A172 (cell line): ENCODE measurements at regions not wholly inside any gene's neighbourhood (a gene's known extent, or its start where the extent isn't known, plus 50 kb on each side); places are given as distances from the start of the nearest gene placed in this dataset.
"Not testable (repeated sequence)": the region's sequence is repeated elsewhere in the genome, so short reads cannot be mapped to it uniquely, and the experiment has no call there.

Source experiments
- DNase-seq: peaks from one replicate; pipeline ENCODE4 v3.0.0-alpha.2; 2015; ENCODE audit warnings: low spot score

GRCh38 chr18:62442391-62442790 lies 80.4 kb upstream of the ZCCHC2 start:
- DNase-seq: no peak

GRCh38 chr18:62445386-62445917 lies 77.4 kb upstream of the ZCCHC2 start:
- no peak for DNase-seq

- no peak for DNase-seq
Measured at GRCh38 chr18:62446511-62446910, 76.3 kb upstream of the ZCCHC2 start.

GRCh38 chr18:62447652-62448051 lies 75.2 kb upstream of the ZCCHC2 start:
- DNase-seq: no peak

GRCh38 chr18:62448426-62448825 lies 74.4 kb upstream of the ZCCHC2 start:
- DNase-seq: no peak

GRCh38 chr18:62449490-62450104 lies 73.2 kb upstream of the ZCCHC2 start:
- DNase-seq: no peak

- DNase-seq: no peak
Measured at GRCh38 chr18:62450175-62450545, 72.7 kb upstream of the ZCCHC2 start.

- DNase-seq: peak; percentile 90
Measured at GRCh38 chr18:62450546-62451410, 72.0 kb upstream of the ZCCHC2 start.

GRCh38 chr18:62452280-62452831 lies 70.5 kb upstream of the ZCCHC2 start:
- DNase-seq: no peak

GRCh38 chr18:62453864-62454263 lies 69.0 kb upstream of the ZCCHC2 start:
- DNase-seq: no peak

- DNase-seq: no peak
Measured at GRCh38 chr18:62454527-62454926, 68.3 kb upstream of the ZCCHC2 start.

- DNase-seq: no peak
Measured at GRCh38 chr18:62455222-62455621, 67.6 kb upstream of the ZCCHC2 start.

- no peak for DNase-seq
Measured at GRCh38 chr18:62457877-62458276, 64.9 kb upstream of the ZCCHC2 start.

- DNase-seq: no peak
Measured at GRCh38 chr18:62458346-62458745, 64.5 kb upstream of the ZCCHC2 start.

GRCh38 chr18:62458868-62459716 lies 63.7 kb upstream of the ZCCHC2 start:
- no peak for DNase-seq

GRCh38 chr18:62460851-62461300 lies 61.9 kb upstream of the ZCCHC2 start:
- DNase-seq: no peak

- no peak for DNase-seq
Measured at GRCh38 chr18:62461591-62461990, 61.2 kb upstream of the ZCCHC2 start.

GRCh38 chr18:62464266-62464665 lies 58.6 kb upstream of the ZCCHC2 start:
- no peak for DNase-seq

GRCh38 chr18:62469131-62469530 lies 53.7 kb upstream of the ZCCHC2 start:
- not testable (repeated sequence) for DNase-seq
